CD8-positive, alpha-beta memory T cell (primary cell): ENCODE measurements at regions not wholly inside any gene's neighbourhood (a gene's known extent, or its start where the extent isn't known, plus 50 kb on each side); places are given as distances from the start of the nearest gene placed in this dataset.

Experiments
- CTCF ChIA-PET: fragments of 350-600 bp; sonication (Branson Sonifier 250); formaldehyde crosslinking; loops from one replicate; lab custom pipeline; 2021; ENCODE audit warnings: antibody characterized with exemption; lab: Charles Lee
- POLR2A ChIA-PET: fragments of 350-600 bp; sonication (Branson Sonifier 250); formaldehyde crosslinking; loops from one replicate; lab custom pipeline; 2021; ENCODE audit warnings: antibody characterized with exemption; lab: Charles Lee
- DNase-seq, 5 donors: peaks; one replicate each; pipeline versions ENCODE4 v3.0.0 to v3.0.0-alpha.2; 2020 to 2022; ENCODE audit warnings: mixed read lengths in 1 of 5
- H3K27ac ChIP-seq: one replicate; pipeline ENCODE4 v1.7.0; 2013; ENCODE audit warnings: low read depth, mild to moderate bottlenecking, low read length, moderate library complexity
- H3K27me3 ChIP-seq: 2 replicates; pipeline ENCODE4 v1.7.0; 2013; ENCODE audit warnings: low read length, mild to moderate bottlenecking; ENCODE audit not compliant: insufficient read depth, poor library complexity, severe bottlenecking
- H3K36me3 ChIP-seq: 2 replicates; pipeline ENCODE4 v1.7.0; 2013; ENCODE audit warnings: mild to moderate bottlenecking, low read length, moderate library complexity; ENCODE audit not compliant: insufficient read depth
- H3K4me1 ChIP-seq: 2 replicates; pipeline ENCODE4 v1.7.0; 2013; ENCODE audit warnings: mild to moderate bottlenecking, low read length, moderate library complexity; ENCODE audit not compliant: insufficient read depth
- H3K4me3 ChIP-seq: 2 replicates; pipeline ENCODE4 v1.7.0; 2013; ENCODE audit warnings: mild to moderate bottlenecking, low read length
- H3K9me3 ChIP-seq: 2 replicates; pipeline ENCODE4 v1.7.0; 2013; ENCODE audit warnings: mild to moderate bottlenecking, low read length
- H3K27ac Mint-ChIP-seq, 8 donors: one replicate each; pipeline ENCODE4 v1.8.0; 2020 to 2021; ENCODE audit warnings: mixed read lengths in 8 of 8, mild to moderate bottlenecking in 6 of 8, inconsistent platforms in 3 of 8, moderate library complexity in 3 of 8
- H3K27me3 Mint-ChIP-seq, 2 donors: one replicate each; pipeline ENCODE4 v1.8.0; 2020 to 2021; ENCODE audit warnings: mixed read lengths in 2 of 2, mild to moderate bottlenecking in 1 of 2, moderate library complexity in 1 of 2
- H3K36me3 Mint-ChIP-seq, 3 donors: one replicate each; pipeline ENCODE4 v1.8.0; 2020 to 2021; ENCODE audit warnings: mixed read lengths in 3 of 3, inconsistent platforms in 1 of 3, mild to moderate bottlenecking in 1 of 3
- H3K4me1 Mint-ChIP-seq, 3 donors: one replicate each; pipeline ENCODE4 v1.8.0; 2020 to 2021; ENCODE audit warnings: mixed read lengths in 3 of 3, inconsistent platforms in 1 of 3, mild to moderate bottlenecking in 1 of 3
- H3K4me3 Mint-ChIP-seq, 7 donors: one replicate each; pipeline ENCODE4 v1.8.0; 2020 to 2021; ENCODE audit warnings: mixed read lengths in 7 of 7, mild to moderate bottlenecking in 6 of 7, moderate library complexity in 4 of 7, inconsistent platforms in 2 of 7
- H3K9me3 Mint-ChIP-seq, 5 donors: one replicate each; pipeline ENCODE4 v1.8.0; 2020 to 2022; ENCODE audit warnings: mixed read lengths in 5 of 5, mild to moderate bottlenecking in 3 of 5, moderate library complexity in 2 of 5, inconsistent platforms in 1 of 5

- Mint-ChIP-seq H3K4me3 (no peak overlapping the region), H3K27me3 (no peaks in the 10 kb centered on the region), H3K27ac (no peak overlapping the region), H3K4me1 (no peaks in the 10 kb centered on the region), H3K36me3 (no peaks in the 10 kb centered on the region), H3K9me3 (peaks cover 0 to 2% (median 0%) of the 10 kb centered on the region in 5 donors)
- H3K4me3 ChIP-seq = no peak overlapping the region
- no peak overlapping the region for H3K27ac ChIP-seq
- H3K9me3 ChIP-seq = no peaks in the 10 kb centered on the region
- POLR2A ChIA-PET = no interaction called here
- no peaks in the 10 kb centered on the region for H3K27me3 ChIP-seq
- no peaks in the 10 kb centered on the region for H3K4me1 ChIP-seq
- H3K36me3 ChIP-seq = no peaks in the 10 kb centered on the region
- DNase-seq = no peak
- CTCF ChIA-PET = no interaction called here
Measured at GRCh38 chr14:39812532-39813320, 380.5 kb upstream of the FBXO33 start.

DNA sequence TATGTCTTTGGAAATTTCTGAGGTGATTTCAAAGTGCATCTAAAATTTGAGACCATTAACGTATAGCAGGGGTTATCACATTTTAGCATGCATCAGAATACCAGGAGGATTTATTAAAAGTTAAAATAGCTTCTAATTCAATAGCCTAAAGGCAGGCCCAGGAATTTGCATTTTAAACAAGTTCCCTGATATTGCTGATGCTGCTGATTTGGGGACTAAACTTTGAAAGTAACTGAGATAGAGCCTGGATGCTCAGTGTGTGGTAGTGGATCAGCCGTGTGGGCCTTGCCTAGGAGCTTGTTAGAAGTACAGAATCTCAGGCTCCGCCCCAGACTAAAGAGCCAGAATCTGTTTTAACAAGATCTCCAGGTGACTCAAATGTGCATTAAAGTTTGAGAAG is 375.0 kb upstream of the FBXO33 start:
- Mint-ChIP-seq H3K9me3 (no peaks in the 10 kb centered on the region), H3K4me3 (no peak overlapping the region), H3K27ac (no peak overlapping the region), H3K36me3 (no peaks in the 10 kb centered on the region), H3K27me3 (no peaks in the 10 kb centered on the region), H3K4me1 (no peaks in the 10 kb centered on the region)
- ChIA-PET POLR2A (no interaction called here), CTCF (no interaction called here)
- H3K27me3 ChIP-seq = no peaks in the 10 kb centered on the region
- H3K4me1 ChIP-seq = no peaks in the 10 kb centered on the region
- H3K4me3 ChIP-seq = no peak overlapping the region
- no peak for DNase-seq
- H3K9me3 ChIP-seq = no peaks in the 10 kb centered on the region
- no peaks in the 10 kb centered on the region for H3K36me3 ChIP-seq
- H3K27ac ChIP-seq = no peak overlapping the region

DNA sequence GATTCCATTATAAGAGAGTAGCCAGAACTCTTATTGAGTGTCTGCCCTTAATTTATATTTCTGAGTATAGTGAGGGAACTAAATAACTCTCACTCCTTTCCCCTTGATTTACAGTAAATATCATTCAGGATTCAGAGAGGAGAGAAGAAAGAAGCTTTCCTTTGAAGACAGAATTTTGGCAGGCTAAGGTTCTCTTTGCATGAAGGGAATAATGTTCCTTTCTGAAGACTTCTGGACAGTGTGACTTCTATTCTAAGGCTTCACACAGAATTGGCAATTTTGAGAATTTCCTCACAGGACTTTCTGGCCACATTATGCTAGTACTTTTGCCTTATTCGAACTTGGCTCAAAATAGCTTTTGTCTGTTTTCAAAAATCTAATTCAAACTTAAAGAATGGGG is 352.2 kb upstream of the FBXO33 start:
- Histone ChIP-seq H3K36me3 (no peaks in the 10 kb centered on the region), H3K4me3 (no peak overlapping the region), H3K9me3 (no peaks in the 10 kb centered on the region), H3K27me3 (no peaks in the 10 kb centered on the region), H3K27ac (no peak overlapping the region), H3K4me1 (no peaks in the 10 kb centered on the region)
- Mint-ChIP-seq H3K27me3 (peaks cover 3 to 7% of the 10 kb centered on the region in 2 donors), H3K4me3 (no peak overlapping the region), H3K9me3 (peaks cover 0 to 10% (median 0%) of the 10 kb centered on the region in 5 donors), H3K4me1 (no peaks in the 10 kb centered on the region), H3K27ac (no peak overlapping the region), H3K36me3 (no peaks in the 10 kb centered on the region)
- CTCF ChIA-PET = no interaction called here
- DNase-seq = no peak
- POLR2A ChIA-PET = no interaction called here

GRCh38 chr14:39781466-39781865 is 349.2 kb upstream of the FBXO33 start:
- ChIA-PET POLR2A (no interaction called here), CTCF (no interaction called here)
- H3K36me3 Mint-ChIP-seq = no peaks in the 10 kb centered on the region
- no peak for DNase-seq
- H3K27me3 Mint-ChIP-seq = peaks cover 3 to 7% of the 10 kb centered on the region in 2 donors
- H3K4me3 Mint-ChIP-seq = no peak overlapping the region
- H3K9me3 Mint-ChIP-seq = peaks cover 0 to 17% (median 6%) of the 10 kb centered on the region in 5 donors
- Histone ChIP-seq H3K9me3 (no peaks in the 10 kb centered on the region), H3K36me3 (no peaks in the 10 kb centered on the region), H3K4me1 (no peaks in the 10 kb centered on the region), H3K27me3 (no peaks in the 10 kb centered on the region), H3K4me3 (no peak overlapping the region), H3K27ac (no peak overlapping the region)
- H3K27ac Mint-ChIP-seq = no peak overlapping the region
- H3K4me1 Mint-ChIP-seq = no peaks in the 10 kb centered on the region

GRCh38 chr14:39773387-39774126 is 341.3 kb upstream of the FBXO33 start:
- H3K4me3 ChIP-seq = no peak overlapping the region
- no peak for DNase-seq
- ChIA-PET CTCF (no interaction called here), POLR2A (no interaction called here)
- H3K36me3 Mint-ChIP-seq = no peaks in the 10 kb centered on the region
- no peak overlapping the region for H3K27ac Mint-ChIP-seq
- H3K4me1 ChIP-seq = no peaks in the 10 kb centered on the region
- H3K4me1 Mint-ChIP-seq = no peaks in the 10 kb centered on the region
- H3K9me3 ChIP-seq = no peaks in the 10 kb centered on the region
- H3K27me3 Mint-ChIP-seq = no peaks in the 10 kb centered on the region
- no peaks in the 10 kb centered on the region for H3K27me3 ChIP-seq
- no peaks in the 10 kb centered on the region for H3K36me3 ChIP-seq
- no peak overlapping the region for H3K27ac ChIP-seq
- H3K4me3 Mint-ChIP-seq = no peak overlapping the region
- peaks cover 0 to 7% (median 5%) of the 10 kb centered on the region in 5 donors for H3K9me3 Mint-ChIP-seq

DNA sequence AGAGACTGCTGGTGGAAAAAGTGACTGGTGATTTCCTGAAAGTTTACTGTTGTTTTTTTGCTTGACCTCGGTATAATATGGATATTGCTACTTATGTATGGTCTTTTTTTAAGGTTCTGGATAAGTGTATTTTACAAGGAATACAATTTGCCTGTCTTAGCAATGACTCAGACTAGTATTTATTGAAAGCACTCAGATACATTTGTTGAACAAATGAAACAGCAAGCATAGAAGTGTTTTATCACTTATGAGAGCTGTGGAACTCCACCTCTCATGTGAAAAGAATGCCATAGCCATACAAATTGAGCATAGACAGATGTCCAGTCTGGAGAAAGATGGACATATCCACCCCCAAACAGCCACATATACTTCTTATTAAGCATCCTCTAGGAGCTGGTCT is 340.4 kb upstream of the FBXO33 start:
- no peak overlapping the region for H3K27ac Mint-ChIP-seq
- DNase-seq = no peak
- Histone ChIP-seq H3K9me3 (no peaks in the 10 kb centered on the region), H3K4me1 (no peaks in the 10 kb centered on the region), H3K27me3 (no peaks in the 10 kb centered on the region), H3K4me3 (no peak overlapping the region), H3K27ac (no peak overlapping the region), H3K36me3 (no peaks in the 10 kb centered on the region)
- ChIA-PET POLR2A (no interaction called here), CTCF (no interaction called here)
- peaks cover 0 to 5% (median 3%) of the 10 kb centered on the region in 5 donors for H3K9me3 Mint-ChIP-seq
- H3K27me3 Mint-ChIP-seq = no peaks in the 10 kb centered on the region
- H3K36me3 Mint-ChIP-seq = no peaks in the 10 kb centered on the region
- H3K4me3 Mint-ChIP-seq = no peak overlapping the region
- no peaks in the 10 kb centered on the region for H3K4me1 Mint-ChIP-seq

- Mint-ChIP-seq H3K4me3 (no peak overlapping the region), H3K9me3 (peaks cover 0 to 2% (median under 1%) of the 10 kb centered on the region in 5 donors), H3K27ac (no peak overlapping the region), H3K36me3 (no peaks in the 10 kb centered on the region), H3K4me1 (no peaks in the 10 kb centered on the region), H3K27me3 (no peaks in the 10 kb centered on the region)
- no peaks in the 10 kb centered on the region for H3K27me3 ChIP-seq
- ChIA-PET CTCF (no interaction called here), POLR2A (no interaction called here)
- no peaks in the 10 kb centered on the region for H3K36me3 ChIP-seq
- no peaks in the 10 kb centered on the region for H3K9me3 ChIP-seq
- no peak overlapping the region for H3K27ac ChIP-seq
- H3K4me1 ChIP-seq = no peaks in the 10 kb centered on the region
- H3K4me3 ChIP-seq = no peak overlapping the region
- no peak for DNase-seq
Measured at GRCh38 chr14:39768589-39768988, 336.4 kb upstream of the FBXO33 start.

DNA sequence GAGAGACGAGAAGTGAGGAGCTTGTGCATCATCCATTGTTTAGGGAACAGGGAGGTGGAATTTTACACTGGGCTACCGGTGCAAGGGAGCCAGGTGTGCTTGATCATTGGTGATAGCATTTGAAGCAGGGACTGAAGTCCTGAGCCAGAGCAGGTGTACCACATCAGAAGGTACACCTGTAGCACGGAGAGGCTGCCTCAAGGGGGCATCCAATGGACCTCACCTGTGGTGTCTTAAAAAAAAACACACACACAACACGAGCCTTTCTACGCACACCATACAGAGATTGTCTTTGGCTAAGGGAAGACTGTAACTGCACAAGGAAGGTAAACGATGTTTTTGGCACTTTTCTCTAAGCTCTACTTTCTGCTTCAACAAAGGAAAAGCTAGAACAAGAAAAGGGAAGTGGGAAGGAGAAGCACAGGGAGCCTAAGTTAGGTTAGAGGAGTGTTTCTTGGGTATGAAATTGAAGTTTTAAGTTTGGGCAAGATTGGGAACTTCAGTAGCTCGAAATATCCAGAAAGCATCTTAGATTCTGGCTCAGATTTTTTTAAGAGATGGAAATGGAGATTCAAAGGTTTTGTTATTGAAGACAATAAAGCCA is 334.3 kb upstream of the FBXO33 start:
- H3K27ac Mint-ChIP-seq = no peak overlapping the region
- no peak for DNase-seq
- CTCF ChIA-PET = no interaction called here
- Histone ChIP-seq H3K27ac (no peak overlapping the region), H3K27me3 (no peaks in the 10 kb centered on the region), H3K4me3 (no peak overlapping the region), H3K36me3 (no peaks in the 10 kb centered on the region), H3K4me1 (no peaks in the 10 kb centered on the region), H3K9me3 (no peaks in the 10 kb centered on the region)
- POLR2A ChIA-PET = no interaction called here
- H3K27me3 Mint-ChIP-seq = no peaks in the 10 kb centered on the region
- no peaks in the 10 kb centered on the region for H3K36me3 Mint-ChIP-seq
- peaks cover 9 to 11% (median 10%) of the 10 kb centered on the region in 3 donors for H3K4me1 Mint-ChIP-seq
- peaks cover 0 to 2% (median 1%) of the 10 kb centered on the region in 5 donors for H3K9me3 Mint-ChIP-seq
- no peak overlapping the region for H3K4me3 Mint-ChIP-seq
